ENCODE measurements at regions not wholly inside any gene's neighbourhood (a gene's known extent, or its start where the extent isn't known, plus 50 kb on each side); places are given as distances from the start of the nearest gene placed in this dataset.

GRCh38 chr15:46270481-46271147 is 635.8 kb downstream of the SQOR start:
- Histone ChIP-seq H3K27ac (ENCODE audit: low read depth, low read length) (no peak overlapping the region), H3K4ac (replicated peaks; ENCODE audit: insufficient read length, low read depth, low read length) (no peak overlapping the region), H2AFZ (ENCODE audit: low read length) (no peak overlapping the region), H3K4me1 (replicated peaks in 1 of 4; ENCODE audit: control insufficient read depth in 3 of 4, insufficient read depth in 4 of 4, low read length in 3 of 4) (no peaks in the 10 kb centered on the region), H2AK5ac (ENCODE audit: low read depth, low read length) (no peak overlapping the region), H2BK120ac (replicated peaks; ENCODE audit: low read depth, low read length) (no peak overlapping the region), H3K79me2 (ENCODE audit: control insufficient read depth in 1 of 2, insufficient read depth in 2 of 2, low read length in 2 of 2) (no peaks in the 10 kb centered on the region), H2BK20ac (ENCODE audit: low read length) (no peak overlapping the region), H4K20me1 (replicated peaks in 1 of 2; ENCODE audit: control insufficient read depth in 1 of 2, insufficient read depth in 2 of 2, low read length in 2 of 2) (no peaks in the 10 kb centered on the region), H3K23me2 (ENCODE audit: low read depth, low read length) (no peaks in the 10 kb centered on the region), H3K23ac (ENCODE audit: insufficient read length) (no peak overlapping the region), H4K8ac (ENCODE audit: extremely low read depth, insufficient read depth, low read length) (no peak overlapping the region), H3K18ac (ENCODE audit: extremely low read depth, low read length) (no peak overlapping the region), H2BK12ac (ENCODE audit: low read depth, low read length) (no peak overlapping the region), H3K56ac (replicated peaks; ENCODE audit: insufficient read length, low read depth, low read length) (no peak overlapping the region), H4K91ac (replicated peaks; ENCODE audit: insufficient read length, low read length) (no peak overlapping the region), H4K5ac (ENCODE audit: insufficient read length, low read depth, low read length) (no peak overlapping the region), H2BK5ac (ENCODE audit: low read depth, low read length) (no peak overlapping the region), H2BK15ac (ENCODE audit: low read length) (no peak overlapping the region), H3K79me1 (ENCODE audit: low read depth, low read length) (no peaks in the 10 kb centered on the region), H3K9ac (replicated peaks in 1 of 4; ENCODE audit: extremely low read depth in 1 of 4, low read depth in 3 of 4, low read length in 3 of 4) (no peak overlapping the region), H3K4me2 (ENCODE audit: insufficient read depth in 1 of 2, low read depth in 2 of 2, low read length in 2 of 2) (no peak overlapping the region), H3K4me3 (ENCODE audit: extremely low read depth in 1 of 4, insufficient read depth in 2 of 4, low read depth in 3 of 4, low read length in 4 of 4) (no peak overlapping the region), H3K14ac (ENCODE audit: insufficient read length) (no peak overlapping the region), H3K27me3 (replicated peaks in 1 of 4; ENCODE audit: control insufficient read depth in 3 of 4, extremely low read depth in 1 of 4, insufficient read depth in 3 of 4, low read length in 3 of 4) (no peaks in the 10 kb centered on the region), H3K36me3 (ENCODE audit: control insufficient read depth in 2 of 4, insufficient read depth in 4 of 4, low read length in 3 of 4) (no peaks in the 10 kb centered on the region), H3K9me3 (ENCODE audit: insufficient read depth in 2 of 2, low read depth in 1 of 2, low read length in 1 of 2) (no peaks in the 10 kb centered on the region)
- POLR2A ChIA-PET (ENCODE audit: partially characterized antibody) = no interaction called here
- WGBS, 2 experiments (ENCODE audit: extremely low coverage in 1 of 2, insufficient coverage in 1 of 2, insufficient read length in 1 of 2, insufficient replicate concordance in 2 of 2, low coverage in 1 of 2, low lambda C conversion rate in 2 of 2, missing lambda C conversion rate in 1 of 2) = 84% methylated on average over 5 of the region's 5 CpGs; no CpG with 5 or more reads in 1 of the 2 experiments
- no peak for TF ChIP-seq RXRA (IDR thresholded peaks at IDR 0.05; ENCODE audit: insufficient read depth, low read depth, low read length)
- TF ChIP-seq EGR1 (IDR thresholded peaks at IDR 0.05; ENCODE audit: borderline replicate concordance, low read depth, low read length) = no peak
- no peak for TF ChIP-seq SUZ12 (IDR thresholded peaks at IDR 0.05; ENCODE audit: low read length)
- no peak for TF ChIP-seq CHD1 (IDR thresholded peaks at IDR 0.05; ENCODE audit: low read depth, low read length)
- TF ChIP-seq HDAC2 (IDR thresholded peaks at IDR 0.05; ENCODE audit: borderline replicate concordance in 1 of 2, low read depth in 2 of 2, low read length in 2 of 2) = no peak
- no peak for TF ChIP-seq RAD21 (IDR thresholded peaks at IDR 0.05 in 1 of 2, conservative IDR thresholded peaks at IDR 0.05 in 1 of 2; ENCODE audit: low read depth in 2 of 2, low read length in 2 of 2)
- no peak for TF ChIP-seq BCL11A (IDR thresholded peaks at IDR 0.05; ENCODE audit: low read depth in 2 of 2, low read length in 2 of 2)
- no peak for TF ChIP-seq NRF1 (IDR thresholded peaks at IDR 0.05; ENCODE audit: low read depth, low read length)
- no peak for TF ChIP-seq SP2 (IDR thresholded peaks at IDR 0.05; ENCODE audit: low read length)
- TF ChIP-seq GTF2F1 (IDR thresholded peaks at IDR 0.05; ENCODE audit: borderline replicate concordance, low read depth, low read length) = no peak
- FAIRE-seq (no peak), DNase-seq (ENCODE audit: low read depth in 1 of 2, low spot score in 2 of 2) (no peak)
- CTCF ChIA-PET (ENCODE audit: partially characterized antibody) = interaction anchor here (0.9 to 2.0 kb wide), 3 partner anchors 8 to 565 kb away, joined by 3 to 10 read pairs (median 3); no protein-coding TSS in a partner anchor

Measured in H1 (cell line).